Common myeloid progenitor, CD34-positive (primary cell): ENCODE measurements at regions not wholly inside any gene's neighbourhood (a gene's known extent, or its start where the extent isn't known, plus 50 kb on each side); places are given as distances from the start of the nearest gene placed in this dataset.

ENCODE experiments used
- CTCF ChIA-PET: fragments of 350-600 bp; sonication (Branson Sonifier 250); formaldehyde crosslinking; loops from one replicate; lab custom pipeline; 2021; ENCODE audit warnings: antibody characterized with exemption; lab: Charles Lee
- POLR2A ChIA-PET: fragments of 350-600 bp; sonication (Branson Sonifier 250); formaldehyde crosslinking; loops from one replicate; lab custom pipeline; 2021; ENCODE audit warnings: antibody characterized with exemption; lab: Charles Lee
- DNase-seq, 3 donors: peaks; one replicate each; pipeline versions ENCODE4 v3.0.0 to v3.0.0-alpha.2; 2013
- H3K27ac ChIP-seq, 2 experiments: 1 replicate in 1 of 2; 2 replicates in 1 of 2; pipeline ENCODE4 v1.7.0; 2013; ENCODE audit warnings: inconsistent platforms in 2 of 2, low read length in 2 of 2, mild to moderate bottlenecking in 2 of 2, low read depth in 1 of 2, moderate library complexity in 1 of 2; ENCODE audit not compliant: severe bottlenecking in 2 of 2, insufficient read depth in 1 of 2, poor library complexity in 1 of 2
- H3K27me3 ChIP-seq, 5 experiments: replicated peaks in 2 of 5; 1 replicate in 3 of 5; 2 replicates in 2 of 5; pipeline versions ENCODE4 v1.6.1 to v1.7.0; 2013; ENCODE audit warnings: low read length in 4 of 5, mild to moderate bottlenecking in 2 of 5, moderate library complexity in 2 of 5, inconsistent platforms in 1 of 5; ENCODE audit not compliant: insufficient read depth in 5 of 5, control insufficient read depth in 4 of 5
- H3K36me3 ChIP-seq, 4 experiments: 1 replicate in 2 of 4; 2 replicates in 2 of 4; pipeline versions ENCODE4 v1.6.1 to v1.7.0; 2013; ENCODE audit warnings: low read length in 3 of 4, control low read depth in 1 of 4, mild to moderate bottlenecking in 1 of 4; ENCODE audit not compliant: control insufficient read depth in 4 of 4, insufficient read depth in 4 of 4
- H3K4me1 ChIP-seq, 4 experiments: 1 replicate in 3 of 4; 2 replicates in 1 of 4; pipeline versions ENCODE4 v1.6.1 to v1.7.1; 2013; ENCODE audit warnings: low read length in 3 of 4, mild to moderate bottlenecking in 3 of 4, control low read depth in 1 of 4, inconsistent platforms in 1 of 4, moderate library complexity in 1 of 4; ENCODE audit not compliant: control insufficient read depth in 4 of 4, insufficient read depth in 4 of 4; ENCODE audit errors: control extremely low read depth in 1 of 4
- H3K4me3 ChIP-seq, 7 experiments: 1 replicate in 4 of 7; 2 replicates in 3 of 7; pipeline versions ENCODE4 v1.5.1 to v1.7.0; 2013; ENCODE audit warnings: mild to moderate bottlenecking in 7 of 7, low read length in 6 of 7, moderate library complexity in 6 of 7, inconsistent platforms in 2 of 7, low read depth in 2 of 7, control low read depth in 1 of 7; ENCODE audit not compliant: insufficient read depth in 4 of 7, control insufficient read depth in 1 of 7; ENCODE audit errors: extremely low read depth in 1 of 7
- H3K9me3 ChIP-seq, 5 experiments: 1 replicate in 4 of 5; 2 replicates in 1 of 5; pipeline versions ENCODE4 v1.6.1 to v1.7.1; 2013; ENCODE audit warnings: low read length in 4 of 5, mild to moderate bottlenecking in 2 of 5, inconsistent platforms in 1 of 5, low read depth in 1 of 5, moderate library complexity in 1 of 5; ENCODE audit not compliant: control insufficient read depth in 4 of 5, insufficient read depth in 2 of 5; ENCODE audit errors: control extremely low read depth in 1 of 5
- WGBS: methylation state at CpG from one replicate; pipeline ENCODE4 v1.1.5; 2013; ENCODE audit not compliant: insufficient coverage; 5-methylcytosine and 5-hydroxymethylcytosine counted together

- no peaks in the 10 kb centered on the region for H3K9me3 ChIP-seq
- CTCF ChIA-PET, result no interaction called here
- WGBS, result 41% methylated on average over 3 of the region's 5 CpGs
Observed at GRCh38 chr9:105890046-105890822, 195.9 kb downstream of the TMEM38B start.

GRCh38 chr9:105900123-105900522 is 205.8 kb downstream of the TMEM38B start:
- Histone ChIP-seq H3K4me3 (no peak overlapping the region), H3K27ac (no peak overlapping the region), H3K27me3 (no peaks in the 10 kb centered on the region), H3K4me1 (peaks cover 0 to 13% (median 9%) of the 10 kb centered on the region in 4 experiments), H3K9me3 (peaks cover 0 to 5% (median 0%) of the 10 kb centered on the region in 5 experiments), H3K36me3 (no peaks in the 10 kb centered on the region)
- ChIA-PET POLR2A (no interaction called here), CTCF (interaction anchor here (1.4 to 1.5 kb wide), 2 partner anchors 18 to 41 kb away, joined by 3 read pairs; no protein-coding TSS in a partner anchor)
- 100% methylated on average over 2 of the region's 5 CpGs for WGBS
- no peak for DNase-seq

More at GRCh38 chr9:105890046-105890822, 195.9 kb downstream of the TMEM38B start:
- peaks cover 4 to 52% (median 23%) of the 10 kb centered on the region in 4 experiments for H3K4me1 ChIP-seq
- peak; percentile 14 to 71 (median 54) for DNase-seq
- H3K27ac ChIP-seq, result no peak overlapping the region
- no peaks in the 10 kb centered on the region for H3K36me3 ChIP-seq
- H3K27me3 ChIP-seq, result no peaks in the 10 kb centered on the region
- POLR2A ChIA-PET, result no interaction called here
- no peak overlapping the region for H3K4me3 ChIP-seq

- peak; percentile 36 to 58 (median 58) for DNase-seq
- peaks cover 0 to 13% (median 9%) of the 10 kb centered on the region in 4 experiments for H3K4me1 ChIP-seq
- H3K27ac ChIP-seq, result no peak overlapping the region
- WGBS, result 28% methylated on average over 3 of the region's 4 CpGs
- ChIA-PET CTCF (interaction anchor here (0.7 to 1.3 kb wide), 5 partner anchors 11 to 1272 kb away, joined by 3 read pairs; no protein-coding TSS in a partner anchor), POLR2A (no interaction called here)
- no peaks in the 10 kb centered on the region for H3K27me3 ChIP-seq
- H3K4me3 ChIP-seq, result no peak overlapping the region
- H3K9me3 ChIP-seq, result peaks cover 0 to 5% (median 0%) of the 10 kb centered on the region in 5 experiments
- H3K36me3 ChIP-seq, result no peaks in the 10 kb centered on the region
Observed at GRCh38 chr9:105901514-105902109, 207.3 kb downstream of the TMEM38B start.

DNA sequence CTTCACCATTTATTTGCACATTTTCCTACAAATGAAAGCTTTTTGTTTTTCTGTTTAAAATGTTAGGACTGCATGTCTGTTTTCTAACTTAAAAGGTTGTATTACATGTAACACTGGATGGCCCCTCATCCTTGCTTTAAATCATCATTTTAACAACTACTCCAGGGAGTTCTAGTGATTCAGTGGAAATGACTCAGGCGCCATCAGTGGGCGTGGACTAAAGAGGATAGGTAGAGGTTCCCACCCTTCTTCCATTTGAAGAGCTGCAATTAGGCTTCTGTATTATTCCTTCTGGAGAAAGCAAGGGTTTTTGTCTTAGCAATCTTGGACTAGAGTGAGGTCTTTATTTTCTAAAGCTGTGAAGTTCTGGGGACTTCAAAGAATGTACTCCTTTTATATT is 213.7 kb downstream of the TMEM38B start:
- H3K36me3 ChIP-seq, result no peaks in the 10 kb centered on the region
- WGBS, result 80% methylated on average over 2 of the region's 2 CpGs
- no peaks in the 10 kb centered on the region for H3K9me3 ChIP-seq
- DNase-seq, result no peak
- no peaks in the 10 kb centered on the region for H3K27me3 ChIP-seq
- no peak overlapping the region for H3K4me3 ChIP-seq
- ChIA-PET CTCF (no interaction called here), POLR2A (no interaction called here)
- peaks cover 0 to 4% (median 0%) of the 10 kb centered on the region in 4 experiments for H3K4me1 ChIP-seq
- H3K27ac ChIP-seq, result no peak overlapping the region

GRCh38 chr9:105911104-105911911 is 217.0 kb downstream of the TMEM38B start:
- no peak overlapping the region for H3K27ac ChIP-seq
- WGBS, result 91% methylated on average over 2 of the region's 5 CpGs
- H3K4me3 ChIP-seq, result no peak overlapping the region
- ChIA-PET POLR2A (no interaction called here), CTCF (interaction anchor here (0.8 kb wide), 1 partner anchor 744 kb away, joined by 3 read pairs; no protein-coding TSS in a partner anchor)
- H3K36me3 ChIP-seq, result no peaks in the 10 kb centered on the region
- DNase-seq, result no peak
- no peaks in the 10 kb centered on the region for H3K27me3 ChIP-seq
- peaks cover 0 to 4% (median 0%) of the 10 kb centered on the region in 4 experiments for H3K4me1 ChIP-seq
- H3K9me3 ChIP-seq, result no peaks in the 10 kb centered on the region

GRCh38 chr9:105912157-105912862 is 218.0 kb downstream of the TMEM38B start:
- Histone ChIP-seq H3K27me3 (no peaks in the 10 kb centered on the region), H3K4me3 (no peak overlapping the region), H3K9me3 (no peaks in the 10 kb centered on the region), H3K27ac (no peak overlapping the region), H3K36me3 (no peaks in the 10 kb centered on the region), H3K4me1 (peaks cover 0 to 4% (median 0%) of the 10 kb centered on the region in 4 experiments)
- POLR2A ChIA-PET, result no interaction called here
- CTCF ChIA-PET, result interaction anchor here (1.3 kb wide), 1 partner anchor 10 kb away, joined by 3 read pairs; no protein-coding TSS in a partner anchor
- DNase-seq, result no peak
- 90% methylated on average over 1 of the region's 1 CpG for WGBS
